B cell (primary cell): ENCODE measurements at regions not wholly inside any gene's neighbourhood (a gene's known extent, or its start where the extent isn't known, plus 50 kb on each side); places are given as distances from the start of the nearest gene placed in this dataset.

Experiments used
- EZH2 ChIP-seq: IDR thresholded peaks from 2 replicates; pipeline ENCODE4 v1.6.1; 2012; ENCODE audit warnings: borderline replicate concordance, low read depth, mild to moderate bottlenecking, moderate library complexity, low read length; ENCODE audit not compliant: insufficient read depth, poor library complexity, severe bottlenecking
- TF ChIP-seq, protein P1 (sequence below): fragments of 200-600 bp; IDR thresholded peaks from one replicate; pipeline ENCODE4 v1.8.0; 2022; ENCODE audit warnings: antibody characterized with exemption, mild to moderate bottlenecking

DNA sequence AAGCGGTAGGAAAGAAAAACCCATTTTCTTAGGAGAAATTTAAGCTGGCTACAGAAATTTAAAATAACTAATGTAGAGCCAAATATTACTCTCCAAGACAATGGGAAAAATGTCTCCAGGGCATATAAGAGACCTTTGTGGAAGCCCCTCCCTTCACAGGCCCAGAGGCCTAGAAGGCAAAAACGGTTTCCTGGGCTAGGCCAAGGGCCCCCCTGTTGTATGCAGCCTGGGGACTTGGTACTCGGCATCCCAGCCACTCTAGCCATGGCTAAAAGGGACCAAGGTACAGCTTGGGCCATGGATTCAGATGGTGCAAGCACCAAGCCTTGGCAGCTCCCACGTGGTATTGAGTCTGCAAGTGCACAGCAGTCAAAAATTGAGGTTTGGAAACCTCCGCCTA is 90.1 kb downstream of the CGGBP1 start:
- TF ChIP-seq, protein P1, sequence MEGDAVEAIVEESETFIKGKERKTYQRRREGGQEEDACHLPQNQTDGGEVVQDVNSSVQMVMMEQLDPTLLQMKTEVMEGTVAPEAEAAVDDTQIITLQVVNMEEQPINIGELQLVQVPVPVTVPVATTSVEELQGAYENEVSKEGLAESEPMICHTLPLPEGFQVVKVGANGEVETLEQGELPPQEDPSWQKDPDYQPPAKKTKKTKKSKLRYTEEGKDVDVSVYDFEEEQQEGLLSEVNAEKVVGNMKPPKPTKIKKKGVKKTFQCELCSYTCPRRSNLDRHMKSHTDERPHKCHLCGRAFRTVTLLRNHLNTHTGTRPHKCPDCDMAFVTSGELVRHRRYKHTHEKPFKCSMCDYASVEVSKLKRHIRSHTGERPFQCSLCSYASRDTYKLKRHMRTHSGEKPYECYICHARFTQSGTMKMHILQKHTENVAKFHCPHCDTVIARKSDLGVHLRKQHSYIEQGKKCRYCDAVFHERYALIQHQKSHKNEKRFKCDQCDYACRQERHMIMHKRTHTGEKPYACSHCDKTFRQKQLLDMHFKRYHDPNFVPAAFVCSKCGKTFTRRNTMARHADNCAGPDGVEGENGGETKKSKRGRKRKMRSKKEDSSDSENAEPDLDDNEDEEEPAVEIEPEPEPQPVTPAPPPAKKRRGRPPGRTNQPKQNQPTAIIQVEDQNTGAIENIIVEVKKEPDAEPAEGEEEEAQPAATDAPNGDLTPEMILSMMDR: no peak
- TF ChIP-seq EZH2: no peak
